Spleen (tissue), 11 donors: ENCODE measurements at regions not wholly inside any gene's neighbourhood (a gene's known extent, or its start where the extent isn't known, plus 50 kb on each side); places are given as distances from the start of the nearest gene placed in this dataset.
"Not testable (repeated sequence)": the region's sequence is repeated elsewhere in the genome, so short reads cannot be mapped to it uniquely, and the experiment has no call there.

ENCODE experiments used
- DNase-seq: peaks from one replicate; pipeline ENCODE4 v3.0.0-alpha.2; 2020
- H3K27ac ChIP-seq, 8 donors: fragments of 200-600 bp; sonication (generic) in 7 of 8; 1 replicate in 4 of 8; 2 replicates in 4 of 8; pipeline versions ENCODE4 v1.5.0 to v1.8.0; 2016 to 2021; ENCODE audit warnings: inconsistent platforms in 4 of 8, mild to moderate bottlenecking in 4 of 8, moderate library complexity in 1 of 8
- H3K27me3 ChIP-seq, 7 donors: fragments of 200-600 bp; sonication (generic) in 6 of 7; replicated peaks in 1 of 7; 1 replicate in 4 of 7; 2 replicates in 3 of 7; pipeline versions ENCODE4 v1.5.0 to v1.8.0; 2016 to 2021; ENCODE audit warnings: inconsistent platforms in 3 of 7, mild to moderate bottlenecking in 1 of 7
- H3K36me3 ChIP-seq, 6 donors: fragments of 200-600 bp; sonication (generic) in 5 of 6; 1 replicate in 4 of 6; 2 replicates in 2 of 6; pipeline versions ENCODE4 v1.5.0 to v1.8.0; 2016 to 2021; ENCODE audit warnings: inconsistent platforms in 2 of 6
- H3K4me1 ChIP-seq, 6 donors: fragments of 200-600 bp; sonication (generic) in 5 of 6; 1 replicate in 3 of 6; 2 replicates in 3 of 6; pipeline versions ENCODE4 v1.5.0 to v1.8.0; 2016 to 2021; ENCODE audit warnings: inconsistent platforms in 3 of 6
- H3K4me3 ChIP-seq, 8 donors: fragments of 200-600 bp; sonication (generic) in 7 of 8; 1 replicate in 4 of 8; 2 replicates in 4 of 8; pipeline versions ENCODE4 v1.5.0 to v1.8.0; 2016 to 2021; ENCODE audit warnings: inconsistent platforms in 4 of 8, mild to moderate bottlenecking in 4 of 8, moderate library complexity in 2 of 8
- H3K9me3 ChIP-seq, 8 donors: fragments of 200-600 bp; sonication (generic) in 7 of 8; 1 replicate in 4 of 8; 2 replicates in 4 of 8; pipeline versions ENCODE4 v1.5.0 to v1.8.0; 2016 to 2021; ENCODE audit warnings: inconsistent platforms in 4 of 8
- CTCF ChIP-seq, 11 experiments: fragments of 200-600 bp in 7 of 11; fragments of 450-650 bp in 4 of 11; sonication (generic) in 4 of 11; IDR thresholded peaks in 8 of 11; conservative IDR thresholded peaks in 3 of 11; 1 replicate in 7 of 11; 2 replicates in 4 of 11; pipeline versions ENCODE4 v1.4.0 to v1.8.0; 2016 to 2021; ENCODE audit warnings: antibody characterized with exemption in 11 of 11, inconsistent platforms in 4 of 11, mild to moderate bottlenecking in 1 of 11
- POLR2A ChIP-seq, 3 donors: fragments of 450-650 bp; IDR thresholded peaks; one replicate each; pipeline ENCODE4 v1.5.1; 2017; ENCODE audit warnings: antibody characterized with exemption in 3 of 3, mild to moderate bottlenecking in 1 of 3
- POLR2AphosphoS5 ChIP-seq, 3 donors: sonication (generic); formaldehyde crosslinking; IDR thresholded peaks; one replicate each; pipeline ENCODE4 v1.5.1; 2017; ENCODE audit warnings: antibody characterized with exemption in 3 of 3
- WGBS, 5 donors: extraction: QIAGEN DNeasy Blood & Tissue Kit in 3 of 5; methylation state at CpG; one replicate each; pipeline versions ENCODE4 v1.1.5 to v1.1.7; 2013 to 2018; 5-methylcytosine and 5-hydroxymethylcytosine counted together
- intact Hi-C: fragments of 100-400 bp; cut with DNase I; formaldehyde crosslinking; loops from one replicate; pipeline ENCODE4 v1.15.0; 2023; ENCODE audit warnings: low total_unique reads
- donor health status: healthy with polysubstance abuse.
- donor health status: DM: no; HTN: no; CAD: no; lungs with moderate emphysema.
- donor health status: DM: no; HTN: no; CAD: no.
- donor health status: Bipolar disorder and iron deficiency.
- donor health status: healthy.
- donor health status: DM: no; HTN: no; CAD: no.
- donor health status: DM: yes; HTN: yes; CAD: no.

DNA sequence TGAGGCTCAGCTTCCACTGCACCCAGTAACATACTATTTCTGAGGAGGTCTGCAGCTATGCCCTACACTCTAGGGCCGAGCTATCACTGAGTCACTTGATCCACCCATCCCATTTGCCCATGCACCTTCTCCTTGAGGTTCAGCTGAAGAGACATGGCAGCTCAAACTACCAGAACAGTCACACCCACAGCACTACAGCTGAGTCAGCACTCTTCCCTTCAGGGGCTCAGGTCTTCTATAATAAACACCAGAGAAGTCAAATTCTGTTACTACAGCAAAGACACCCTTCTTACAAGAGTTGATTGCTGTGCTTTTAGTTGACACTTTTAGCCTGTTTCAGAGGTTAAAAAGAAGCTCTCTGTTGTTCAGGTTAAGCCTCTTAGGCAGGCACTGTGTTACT is 1696.4 kb upstream of the ADGRL3 start:
- H3K4me1 ChIP-seq = no peaks in the 10 kb centered on the region
- intact Hi-C loops = no loop called here
- no peak overlapping the region for H3K27ac ChIP-seq
- no peak for DNase-seq
- no peaks in the 10 kb centered on the region for H3K36me3 ChIP-seq
- TF ChIP-seq POLR2AphosphoS5 (IDR thresholded peaks at IDR 0.05) (no peak), POLR2A (IDR thresholded peaks at IDR 0.05) (no peak), CTCF (IDR thresholded peaks at IDR 0.05 in 8 of 11, conservative IDR thresholded peaks at IDR 0.05 in 3 of 11) (no peak)
- 57 to 64% (median 61%) methylated on average over 1 of the region's 1 CpG for WGBS, 5 donors
- no peaks in the 10 kb centered on the region for H3K27me3 ChIP-seq
- peaks cover 0 to 1% (median 0%) of the 10 kb centered on the region in 8 donors for H3K9me3 ChIP-seq
- no peak overlapping the region for H3K4me3 ChIP-seq

GRCh38 chr4:59511809-59512208 is 1688.3 kb upstream of the ADGRL3 start:
- WGBS, 5 donors = 82 to 97% (median 89%) methylated on average over 11 of the region's 11 CpGs
- H3K9me3 ChIP-seq, H3K36me3 ChIP-seq, H3K4me3 ChIP-seq, H3K27me3 ChIP-seq, H3K27ac ChIP-seq, DNase-seq, H3K4me1 ChIP-seq, intact Hi-C loops: not testable (repeated sequence)

DNA sequence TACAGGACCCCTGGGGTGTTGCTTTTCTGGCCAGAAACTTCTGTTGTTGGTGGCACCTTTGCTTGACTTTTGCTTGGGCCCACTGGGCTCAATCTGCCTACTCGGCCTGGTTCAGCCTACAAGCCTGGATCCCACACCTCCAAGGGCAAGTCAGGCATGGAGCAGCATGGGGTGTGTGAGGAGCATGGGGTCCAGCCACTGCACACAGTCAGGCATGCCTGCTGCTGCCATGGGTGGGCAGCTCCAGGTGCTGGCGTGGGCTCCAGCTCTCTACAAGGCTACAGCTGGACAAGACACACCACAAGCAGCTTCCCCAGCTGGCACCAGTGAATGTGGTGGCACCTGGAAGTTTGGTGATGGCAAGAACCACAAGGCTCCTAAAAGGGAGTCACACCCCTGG is 1683.1 kb upstream of the ADGRL3 start:
- Histone ChIP-seq H3K27ac (no peak overlapping the region), H3K9me3 (peaks cover 0 to 10% (median 0%) of the 10 kb centered on the region in 8 donors), H3K36me3 (no peaks in the 10 kb centered on the region), H3K4me3 (no peak overlapping the region), H3K27me3 (no peaks in the 10 kb centered on the region), H3K4me1 (no peaks in the 10 kb centered on the region)
- TF ChIP-seq POLR2AphosphoS5 (IDR thresholded peaks at IDR 0.05) (no peak), POLR2A (IDR thresholded peaks at IDR 0.05) (no peak), CTCF (IDR thresholded peaks at IDR 0.05 in 8 of 11, conservative IDR thresholded peaks at IDR 0.05 in 3 of 11) (no peak)
- DNase-seq = no peak
- intact Hi-C loops = no loop called here
- 62 to 89% (median 68%) methylated on average over 2 of the region's 2 CpGs for WGBS, 5 donors

DNA sequence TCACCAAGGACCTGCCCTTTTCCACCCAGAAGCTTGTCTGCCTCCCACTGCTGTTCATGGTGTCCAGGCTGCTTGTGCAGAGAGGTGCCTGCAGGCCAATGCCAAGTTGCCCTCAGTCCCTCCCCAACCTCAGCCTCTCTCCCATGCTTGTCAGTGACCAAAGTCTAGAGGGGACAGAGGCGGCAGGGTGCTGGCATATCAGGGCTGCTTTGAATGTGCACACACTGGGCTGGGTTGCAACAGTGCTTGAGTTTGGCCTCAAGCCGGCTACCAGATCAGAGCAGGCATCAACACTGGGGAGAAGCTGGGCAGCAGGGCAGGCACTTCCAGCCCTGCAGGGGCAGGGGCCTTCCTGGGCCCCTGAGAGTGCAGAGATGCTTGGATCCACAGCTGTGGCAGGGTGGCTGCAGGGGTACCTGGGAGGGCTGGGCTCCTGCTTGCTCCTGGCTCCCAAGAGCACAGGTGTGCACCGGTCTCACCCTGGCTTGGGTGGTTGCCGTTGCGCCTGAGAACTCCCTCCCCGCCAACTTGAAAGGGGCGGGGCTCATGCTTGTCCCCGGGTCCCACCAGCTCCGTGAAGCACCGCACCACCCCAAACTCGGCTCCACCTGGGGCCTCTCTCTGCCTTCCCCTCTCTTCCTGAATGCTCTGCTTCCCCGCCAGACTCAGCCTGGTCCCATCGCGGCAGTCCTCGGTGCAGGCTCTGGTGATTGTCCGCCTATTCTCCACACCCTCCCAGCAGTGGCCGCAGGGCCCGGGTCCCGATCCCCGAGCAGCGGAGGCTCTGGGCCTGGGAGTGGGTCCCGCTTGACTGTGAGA is 1681.9 kb upstream of the ADGRL3 start:
- Histone ChIP-seq H3K4me1 (no peaks in the 10 kb centered on the region), H3K27me3 (no peaks in the 10 kb centered on the region), H3K4me3 (no peak overlapping the region), H3K9me3 (peaks cover 0 to 10% (median 0%) of the 10 kb centered on the region in 8 donors), H3K36me3 (no peaks in the 10 kb centered on the region), H3K27ac (no peak overlapping the region)
- 62 to 96% (median 94%) methylated on average over 12 to 22 of the region's 22 CpGs for WGBS, 5 donors
- intact Hi-C loops = no loop called here
- peak; percentile 65 for DNase-seq
- no peak for TF ChIP-seq POLR2A (IDR thresholded peaks at IDR 0.05)
- no peak for TF ChIP-seq CTCF (IDR thresholded peaks at IDR 0.05 in 8 of 11, conservative IDR thresholded peaks at IDR 0.05 in 3 of 11)
- no peak for TF ChIP-seq POLR2AphosphoS5 (IDR thresholded peaks at IDR 0.05)
